RWPE2 (cell line): ENCODE measurements at regions not wholly inside any gene's neighbourhood (a gene's known extent, or its start where the extent isn't known, plus 50 kb on each side); places are given as distances from the start of the nearest gene placed in this dataset.

Experiments used
- ATAC-seq: fragments of 200-7000 bp; cut with Tn5 transposase; 3 replicates; pipeline ENCODE4 v1.9.1; 2021; ENCODE audit warnings: low read depth
- DNase-seq: peaks from one replicate; pipeline ENCODE4 v3.0.0-alpha.2; 2020; ENCODE audit warnings: low spot score
- H3K27ac ChIP-seq: fragments of 450-650 bp; 2 replicates; pipeline ENCODE4 v1.5.1; 2017; ENCODE audit warnings: mild to moderate bottlenecking; ENCODE audit not compliant: poor library complexity, severe bottlenecking
- H3K27me3 ChIP-seq: fragments of 250-450 bp; sonication (Bioruptor Pico); 2 replicates; pipeline ENCODE4 v1.5.1; 2021; ENCODE audit warnings: mild to moderate bottlenecking, moderate library complexity; ENCODE audit not compliant: insufficient read depth, poor library complexity, severe bottlenecking
- H3K36me3 ChIP-seq: fragments of 250-450 bp; sonication (Bioruptor Pico); 2 replicates; pipeline ENCODE4 v1.5.1; 2020; ENCODE audit warnings: low read depth, mild to moderate bottlenecking, moderate library complexity
- H3K4me1 ChIP-seq: fragments of 250-450 bp; sonication (Bioruptor Pico); 2 replicates; pipeline ENCODE4 v1.5.1; 2021; ENCODE audit warnings: mild to moderate bottlenecking, moderate library complexity; ENCODE audit not compliant: insufficient read depth, poor library complexity, severe bottlenecking
- H3K4me3 ChIP-seq: fragments of 250-450 bp; sonication (Bioruptor Pico); 2 replicates; pipeline ENCODE4 v1.5.1; 2021; ENCODE audit warnings: mild to moderate bottlenecking, moderate library complexity; ENCODE audit not compliant: severe bottlenecking
- H3K9me3 ChIP-seq: fragments of 250-450 bp; sonication (Bioruptor Pico); 2 replicates; pipeline ENCODE4 v1.5.1; 2021; ENCODE audit warnings: mild to moderate bottlenecking, moderate library complexity; ENCODE audit not compliant: severe bottlenecking
- CTCF ChIP-seq: fragments of 450-650 bp; IDR thresholded peaks from one replicate; pipeline ENCODE4 v1.5.1; 2017; ENCODE audit warnings: mild to moderate bottlenecking, moderate library complexity; ENCODE audit not compliant: poor library complexity, severe bottlenecking

GRCh38 chr20:10109641-10110040, 74.9 kb downstream of the ANKEF1 start:
- no peak for TF ChIP-seq CTCF
- Histone ChIP-seq H3K27me3 (no peaks in the 10 kb centered on the region), H3K4me3 (no peak overlapping the region), H3K27ac (no peak overlapping the region), H3K4me1 (peaks cover 16% of the 10 kb centered on the region), H3K36me3 (no peaks in the 10 kb centered on the region), H3K9me3 (no peaks in the 10 kb centered on the region)
- DNase-seq (no peak), ATAC-seq (no peak)

GRCh38 chr20:10110151-10110550, 75.4 kb downstream of the ANKEF1 start:
- ATAC-seq (peak; percentile 91), DNase-seq (no peak)
- H3K9me3 ChIP-seq, result no peaks in the 10 kb centered on the region
- no peaks in the 10 kb centered on the region for H3K36me3 ChIP-seq
- TF ChIP-seq CTCF, result no peak
- H3K27me3 ChIP-seq, result no peaks in the 10 kb centered on the region
- no peak overlapping the region for H3K4me3 ChIP-seq
- H3K27ac ChIP-seq, result no peak overlapping the region
- H3K4me1 ChIP-seq, result peaks cover 16% of the 10 kb centered on the region

GRCh38 chr20:10111139-10111958, 76.6 kb downstream of the ANKEF1 start:
- TF ChIP-seq CTCF, result no peak
- ATAC-seq (no peak), DNase-seq (no peak)
- Histone ChIP-seq H3K27me3 (no peaks in the 10 kb centered on the region), H3K4me3 (no peak overlapping the region), H3K4me1 (peaks cover 16% of the 10 kb centered on the region), H3K27ac (no peak overlapping the region), H3K9me3 (no peaks in the 10 kb centered on the region), H3K36me3 (no peaks in the 10 kb centered on the region)

- H3K4me1 ChIP-seq, result peaks cover 16% of the 10 kb centered on the region
- H3K36me3 ChIP-seq, result no peaks in the 10 kb centered on the region
- H3K27me3 ChIP-seq, result no peaks in the 10 kb centered on the region
- DNase-seq (no peak), ATAC-seq (no peak)
- H3K4me3 ChIP-seq, result no peak overlapping the region
- no peaks in the 10 kb centered on the region for H3K9me3 ChIP-seq
- no peak for TF ChIP-seq CTCF
- no peak overlapping the region for H3K27ac ChIP-seq
Observed at GRCh38 chr20:10111959-10112250, 77.1 kb downstream of the ANKEF1 start.

GRCh38 chr20:10113746-10114145, 79.0 kb downstream of the ANKEF1 start:
- H3K27me3 ChIP-seq, result no peaks in the 10 kb centered on the region
- DNase-seq, result no peak
- H3K27ac ChIP-seq, result no peak overlapping the region
- no peaks in the 10 kb centered on the region for H3K9me3 ChIP-seq
- peaks cover 16% of the 10 kb centered on the region for H3K4me1 ChIP-seq
- no peak overlapping the region for H3K4me3 ChIP-seq
- H3K36me3 ChIP-seq, result no peaks in the 10 kb centered on the region
- TF ChIP-seq CTCF, result no peak
- peak; percentile 54 for ATAC-seq
